ENCODE measurements at regions not wholly inside any gene's neighbourhood (a gene's known extent, or its start where the extent isn't known, plus 50 kb on each side); places are given as distances from the start of the nearest gene placed in this dataset.

DNA sequence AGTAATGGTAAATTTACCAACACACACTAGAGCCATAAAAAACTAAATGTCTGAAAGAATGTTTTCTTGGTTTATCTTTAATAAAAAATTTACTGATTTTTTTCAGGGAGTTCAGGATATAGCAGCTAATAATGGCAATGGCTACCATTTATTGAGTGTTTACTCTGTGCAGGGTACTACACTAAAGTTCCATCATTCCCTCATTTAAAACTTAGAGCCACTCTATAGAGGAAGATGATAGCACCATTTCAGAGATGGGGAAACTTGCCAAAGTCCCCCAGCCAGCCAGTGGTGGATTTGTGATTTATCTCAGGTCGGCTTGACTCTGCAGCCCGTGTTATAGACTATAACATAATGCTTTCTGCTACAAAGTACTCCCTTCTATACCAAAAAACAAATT lies 86.6 kb downstream of the LSMEM1 start:
- DNase-seq (ENCODE audit: low read depth in 6 of 9, low spot score in 9 of 9), result no peak
- peaks cover 0 to 3% of the 10 kb centered on the region in 2 donors for H3K27me3 ChIP-seq (ENCODE audit: control insufficient read depth in 2 of 2, insufficient read depth in 1 of 2, low read length in 1 of 2)
- H3K4me1 ChIP-seq (ENCODE audit: control insufficient read depth in 2 of 2, insufficient read depth in 2 of 2, low read length in 2 of 2), result no peaks in the 10 kb centered on the region
- WGBS, result 91% methylated on average over 2 of the region's 2 CpGs
- no peak overlapping the region for H3K27ac ChIP-seq (ENCODE audit: low read depth in 1 of 2, low read length in 1 of 2)
- H3K36me3 ChIP-seq (ENCODE audit: control insufficient read depth in 2 of 2, insufficient read depth in 2 of 2, low read length in 1 of 2), result no peaks in the 10 kb centered on the region
- H3K9me3 ChIP-seq (ENCODE audit: control insufficient read depth in 2 of 2, insufficient read depth in 1 of 2, low read length in 1 of 2), result no peaks in the 10 kb centered on the region
- H3K4me3 ChIP-seq (ENCODE audit: low read length in 2 of 2), result no peak overlapping the region

DNA sequence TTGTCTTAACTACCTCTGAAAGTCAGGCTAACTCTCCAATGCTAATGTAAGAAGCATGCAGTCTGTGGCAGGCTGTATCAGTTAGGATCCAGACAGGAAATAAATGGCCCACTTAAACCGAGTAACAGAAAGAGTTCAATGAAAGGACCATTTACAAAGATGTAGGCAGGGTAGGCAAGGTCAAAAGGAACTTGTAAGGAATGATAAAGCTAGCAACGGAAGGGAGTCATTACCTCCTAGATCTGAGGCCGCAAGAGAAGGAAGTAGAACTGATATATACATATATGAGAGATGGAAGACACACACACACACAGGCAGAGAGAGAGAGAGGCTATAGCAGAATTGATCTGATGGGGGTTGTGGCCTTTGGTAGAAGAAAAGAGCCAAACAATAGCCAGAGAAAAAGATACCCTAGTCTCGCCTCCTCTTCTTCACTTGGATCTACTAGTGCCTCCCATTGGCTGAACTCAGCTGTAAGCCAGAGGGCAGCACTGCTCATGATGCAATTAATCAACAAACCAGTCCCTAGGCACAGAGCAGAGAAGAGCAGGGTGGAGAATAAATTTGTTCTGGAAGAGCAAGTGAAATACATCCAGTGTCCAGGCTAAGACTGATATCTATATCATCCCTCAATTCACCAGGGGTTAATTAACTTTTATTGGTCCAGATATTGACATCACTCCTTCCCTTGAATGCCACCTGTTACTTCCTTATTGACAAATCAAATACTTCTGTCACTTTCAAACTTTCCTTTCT lies 91.2 kb downstream of the LSMEM1 start:
- Histone ChIP-seq H3K4me3 (ENCODE audit: low read length in 2 of 2) (no peak overlapping the region), H3K9me3 (ENCODE audit: control insufficient read depth in 2 of 2, insufficient read depth in 1 of 2, low read length in 1 of 2) (no peaks in the 10 kb centered on the region), H3K27ac (ENCODE audit: low read depth in 1 of 2, low read length in 1 of 2) (no peak overlapping the region), H3K27me3 (ENCODE audit: control insufficient read depth in 2 of 2, insufficient read depth in 1 of 2, low read length in 1 of 2) (no peaks in the 10 kb centered on the region), H3K36me3 (ENCODE audit: control insufficient read depth in 2 of 2, insufficient read depth in 2 of 2, low read length in 1 of 2) (no peaks in the 10 kb centered on the region), H3K4me1 (ENCODE audit: control insufficient read depth in 2 of 2, insufficient read depth in 2 of 2, low read length in 2 of 2) (no peaks in the 10 kb centered on the region)
- no peak for DNase-seq (ENCODE audit: low read depth in 6 of 9, low spot score in 9 of 9)
- WGBS, result 76% methylated on average over 4 of the region's 4 CpGs

DNA sequence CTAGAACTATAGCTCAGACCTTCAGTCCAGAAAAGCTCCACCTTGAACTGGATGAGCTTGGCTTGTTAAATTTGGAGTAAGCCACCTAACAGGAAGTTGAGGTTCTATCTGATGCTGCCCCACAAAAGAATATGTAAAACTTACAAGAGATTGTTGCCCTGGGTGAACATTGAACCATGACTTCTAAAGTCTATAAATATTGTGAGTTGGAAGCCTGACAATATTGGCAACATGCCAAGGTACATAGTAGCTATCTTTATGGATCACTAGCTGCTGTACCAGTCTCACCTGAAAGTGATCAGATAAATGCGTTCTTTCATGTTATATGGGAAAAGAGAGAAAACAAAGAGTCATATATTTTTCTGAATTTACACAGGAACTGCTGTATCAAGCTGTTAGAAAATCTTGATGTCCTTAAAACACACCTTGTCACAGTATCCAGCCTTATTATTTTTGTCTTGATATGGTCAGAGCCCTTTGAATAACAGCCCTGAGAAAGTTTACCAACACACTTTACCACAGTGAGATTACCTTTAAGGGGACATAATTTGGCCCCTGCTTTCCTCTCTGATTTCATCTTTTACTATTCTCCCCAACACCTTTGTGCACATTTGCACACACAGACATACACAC lies 92.0 kb downstream of the LSMEM1 start:
- no peak for DNase-seq (ENCODE audit: low read depth in 6 of 9, low spot score in 9 of 9)
- no peaks in the 10 kb centered on the region for H3K36me3 ChIP-seq (ENCODE audit: control insufficient read depth in 2 of 2, insufficient read depth in 2 of 2, low read length in 1 of 2)
- no peaks in the 10 kb centered on the region for H3K4me1 ChIP-seq (ENCODE audit: control insufficient read depth in 2 of 2, insufficient read depth in 2 of 2, low read length in 2 of 2)
- WGBS, result 82% methylated on average over 1 of the region's 1 CpG
- no peak overlapping the region for H3K4me3 ChIP-seq (ENCODE audit: low read length in 2 of 2)
- H3K27me3 ChIP-seq (ENCODE audit: control insufficient read depth in 2 of 2, insufficient read depth in 1 of 2, low read length in 1 of 2), result no peaks in the 10 kb centered on the region
- no peak overlapping the region for H3K27ac ChIP-seq (ENCODE audit: low read depth in 1 of 2, low read length in 1 of 2)
- no peaks in the 10 kb centered on the region for H3K9me3 ChIP-seq (ENCODE audit: control insufficient read depth in 2 of 2, insufficient read depth in 1 of 2, low read length in 1 of 2)

DNA sequence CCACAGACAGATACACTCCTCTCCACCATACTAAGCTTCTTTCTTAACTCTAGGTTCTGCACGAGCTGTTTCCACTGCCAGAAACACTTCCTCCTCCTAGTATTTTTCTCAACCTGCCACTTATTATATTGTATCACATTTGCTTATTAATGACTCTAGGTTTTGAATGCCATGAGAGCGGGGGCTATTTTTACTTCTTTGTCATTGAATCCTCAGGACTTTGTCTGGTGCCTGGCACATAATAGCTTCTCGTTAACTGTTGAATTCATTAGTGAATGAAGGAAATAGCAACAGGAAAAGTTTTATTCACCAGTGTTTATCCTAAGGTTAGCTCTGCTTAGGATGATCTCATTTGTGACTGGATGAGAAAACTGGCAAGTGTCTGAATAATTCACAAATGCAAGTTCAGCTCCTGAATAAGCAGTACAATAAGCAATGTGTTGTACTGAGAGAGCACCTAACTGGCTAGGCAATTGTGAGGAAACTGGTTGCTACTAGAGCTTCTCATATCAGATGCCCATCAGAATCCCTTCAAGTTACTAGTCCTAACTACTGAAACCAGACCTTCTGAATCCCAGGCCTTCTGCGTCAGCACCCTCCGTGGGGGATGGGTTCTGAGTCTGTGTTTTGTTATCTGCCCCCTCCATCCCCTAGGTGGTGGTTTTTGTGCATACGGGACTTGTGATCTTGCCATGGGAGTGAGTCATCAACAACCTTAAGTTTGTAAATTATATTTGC lies 92.7 kb downstream of the LSMEM1 start:
- Histone ChIP-seq H3K36me3 (ENCODE audit: control insufficient read depth in 2 of 2, insufficient read depth in 2 of 2, low read length in 1 of 2) (no peaks in the 10 kb centered on the region), H3K4me3 (ENCODE audit: low read length in 2 of 2) (no peak overlapping the region), H3K27me3 (ENCODE audit: control insufficient read depth in 2 of 2, insufficient read depth in 1 of 2, low read length in 1 of 2) (no peaks in the 10 kb centered on the region), H3K27ac (ENCODE audit: low read depth in 1 of 2, low read length in 1 of 2) (no peak overlapping the region), H3K4me1 (ENCODE audit: control insufficient read depth in 2 of 2, insufficient read depth in 2 of 2, low read length in 2 of 2) (no peaks in the 10 kb centered on the region), H3K9me3 (ENCODE audit: control insufficient read depth in 2 of 2, insufficient read depth in 1 of 2, low read length in 1 of 2) (no peaks in the 10 kb centered on the region)
- no peak for DNase-seq (ENCODE audit: low read depth in 6 of 9, low spot score in 9 of 9)
- 81% methylated on average over 6 of the region's 6 CpGs for WGBS

DNA sequence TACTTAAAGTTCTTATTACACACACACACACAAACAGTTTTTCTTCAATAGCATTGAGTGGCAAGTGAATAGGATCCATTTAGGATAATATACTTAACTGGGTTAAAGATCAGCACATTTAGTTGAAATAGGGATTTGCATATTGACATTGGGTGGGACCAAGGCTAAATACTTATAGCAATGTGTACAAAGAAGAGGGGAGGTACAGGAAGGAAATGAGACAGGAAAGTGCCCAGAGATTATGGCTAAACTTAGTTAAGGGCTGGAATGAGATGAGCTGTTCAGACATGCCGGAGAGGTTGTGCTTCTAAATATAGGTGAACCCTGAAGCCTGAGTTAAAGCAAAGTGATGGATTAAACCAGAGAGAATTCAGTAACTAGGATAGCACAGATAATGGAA lies 95.1 kb downstream of the LSMEM1 start:
- H3K4me3 ChIP-seq (ENCODE audit: low read length in 2 of 2), result no peak overlapping the region
- no peaks in the 10 kb centered on the region for H3K27me3 ChIP-seq (ENCODE audit: control insufficient read depth in 2 of 2, insufficient read depth in 1 of 2, low read length in 1 of 2)
- no peak for DNase-seq (ENCODE audit: low read depth in 6 of 9, low spot score in 9 of 9)
- H3K4me1 ChIP-seq (ENCODE audit: control insufficient read depth in 2 of 2, insufficient read depth in 2 of 2, low read length in 2 of 2), result no peaks in the 10 kb centered on the region
- no peaks in the 10 kb centered on the region for H3K9me3 ChIP-seq (ENCODE audit: control insufficient read depth in 2 of 2, insufficient read depth in 1 of 2, low read length in 1 of 2)
- 54% methylated on average over 1 of the region's 1 CpG for WGBS
- no peaks in the 10 kb centered on the region for H3K36me3 ChIP-seq (ENCODE audit: control insufficient read depth in 2 of 2, insufficient read depth in 2 of 2, low read length in 1 of 2)
- no peak overlapping the region for H3K27ac ChIP-seq (ENCODE audit: low read depth in 1 of 2, low read length in 1 of 2)

DNA sequence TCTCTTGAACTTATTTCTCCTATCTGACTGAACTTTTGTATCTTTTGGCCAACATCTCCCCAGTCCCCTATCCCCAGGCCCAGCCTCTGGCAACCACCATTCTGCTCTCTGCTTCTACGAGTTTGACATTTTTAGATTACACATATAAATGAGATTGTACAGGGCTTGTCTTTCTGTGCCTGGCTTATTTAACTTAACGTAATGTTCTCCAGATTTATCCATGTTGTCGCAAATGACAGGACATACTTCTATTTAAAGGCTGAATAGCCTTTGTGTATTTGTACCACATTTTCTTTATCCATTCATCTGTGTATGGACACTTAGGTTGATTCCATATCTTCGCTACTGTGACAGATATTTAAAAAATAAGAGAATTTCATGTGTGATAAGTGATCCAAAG lies 98.6 kb downstream of the LSMEM1 start:
- Histone ChIP-seq H3K4me3 (ENCODE audit: low read length in 2 of 2) (no peak overlapping the region), H3K9me3 (ENCODE audit: control insufficient read depth in 2 of 2, insufficient read depth in 1 of 2, low read length in 1 of 2) (no peaks in the 10 kb centered on the region), H3K4me1 (ENCODE audit: control insufficient read depth in 2 of 2, insufficient read depth in 2 of 2, low read length in 2 of 2) (no peaks in the 10 kb centered on the region), H3K27me3 (ENCODE audit: control insufficient read depth in 2 of 2, insufficient read depth in 1 of 2, low read length in 1 of 2) (no peaks in the 10 kb centered on the region), H3K27ac (ENCODE audit: low read depth in 1 of 2, low read length in 1 of 2) (no peak overlapping the region), H3K36me3 (ENCODE audit: control insufficient read depth in 2 of 2, insufficient read depth in 2 of 2, low read length in 1 of 2) (no peaks in the 10 kb centered on the region)
- DNase-seq (ENCODE audit: low read depth in 6 of 9, low spot score in 9 of 9), result no peak
- 95% methylated on average over 4 of the region's 4 CpGs for WGBS

DNA sequence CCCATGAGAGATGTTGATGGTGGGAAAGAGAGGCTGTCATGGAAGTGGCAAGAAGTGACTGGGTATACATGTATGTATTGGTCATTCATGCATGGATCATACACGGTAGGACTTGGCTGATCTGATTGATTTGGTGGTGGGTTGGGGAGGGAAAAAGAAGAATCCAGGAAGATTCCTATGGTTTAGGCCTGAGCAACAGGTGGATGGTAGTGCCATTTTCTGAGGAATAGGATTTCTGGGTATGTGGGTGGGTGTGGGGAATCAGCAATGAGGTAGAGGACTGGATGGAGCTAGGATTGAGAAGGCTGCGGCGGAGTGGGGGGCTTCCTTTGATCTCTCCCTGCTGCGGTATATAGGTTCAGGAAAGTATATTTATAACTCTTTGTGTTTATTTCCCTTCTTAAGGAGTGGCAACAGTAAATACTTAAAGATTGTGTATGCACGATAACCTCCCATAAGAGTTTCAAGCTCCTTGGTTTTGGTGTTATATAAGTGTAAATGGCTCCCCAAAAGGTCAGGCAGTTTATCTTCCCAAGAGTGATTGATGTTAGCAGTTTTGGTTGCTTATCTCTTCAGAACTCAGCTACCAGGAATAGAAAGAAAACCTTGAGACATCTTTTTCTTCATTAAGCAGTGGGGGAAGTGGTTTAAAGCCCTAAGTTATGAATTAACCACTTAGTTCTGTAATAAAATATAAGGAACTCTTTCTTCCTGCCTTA lies 100.1 kb downstream of the LSMEM1 start:
- no peak for DNase-seq (ENCODE audit: low read depth in 6 of 9, low spot score in 9 of 9)
- Histone ChIP-seq H3K9me3 (ENCODE audit: control insufficient read depth in 2 of 2, insufficient read depth in 1 of 2, low read length in 1 of 2) (no peaks in the 10 kb centered on the region), H3K27ac (ENCODE audit: low read depth in 1 of 2, low read length in 1 of 2) (no peak overlapping the region), H3K27me3 (ENCODE audit: control insufficient read depth in 2 of 2, insufficient read depth in 1 of 2, low read length in 1 of 2) (no peaks in the 10 kb centered on the region), H3K36me3 (ENCODE audit: control insufficient read depth in 2 of 2, insufficient read depth in 2 of 2, low read length in 1 of 2) (no peaks in the 10 kb centered on the region), H3K4me3 (ENCODE audit: low read length in 2 of 2) (no peak overlapping the region), H3K4me1 (ENCODE audit: control insufficient read depth in 2 of 2, insufficient read depth in 2 of 2, low read length in 2 of 2) (no peaks in the 10 kb centered on the region)
- WGBS, result 89% methylated on average over 5 of the region's 5 CpGs

DNA sequence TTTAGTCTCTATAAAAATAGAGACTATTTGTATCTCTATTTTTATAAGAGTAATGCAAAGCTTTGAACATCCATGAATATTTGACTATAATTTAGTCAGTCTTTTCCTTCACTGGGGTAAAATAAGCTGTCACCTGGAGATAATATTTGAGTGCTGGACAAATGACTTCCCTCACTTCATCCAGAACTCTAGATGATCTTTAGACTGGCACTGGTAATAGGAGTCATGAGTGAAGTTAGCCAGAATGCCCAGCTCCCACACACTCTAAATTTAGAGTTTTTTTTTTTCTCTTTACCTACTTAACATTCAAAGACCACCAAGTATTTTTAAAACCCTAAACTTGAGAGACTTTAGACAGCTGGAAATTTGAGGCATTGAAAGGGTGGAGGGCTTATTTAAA lies 100.7 kb downstream of the LSMEM1 start:
- Histone ChIP-seq H3K36me3 (ENCODE audit: control insufficient read depth in 2 of 2, insufficient read depth in 2 of 2, low read length in 1 of 2) (no peaks in the 10 kb centered on the region), H3K27me3 (ENCODE audit: control insufficient read depth in 2 of 2, insufficient read depth in 1 of 2, low read length in 1 of 2) (no peaks in the 10 kb centered on the region), H3K27ac (ENCODE audit: low read depth in 1 of 2, low read length in 1 of 2) (no peak overlapping the region), H3K4me1 (ENCODE audit: control insufficient read depth in 2 of 2, insufficient read depth in 2 of 2, low read length in 2 of 2) (no peaks in the 10 kb centered on the region), H3K9me3 (ENCODE audit: control insufficient read depth in 2 of 2, insufficient read depth in 1 of 2, low read length in 1 of 2) (no peaks in the 10 kb centered on the region), H3K4me3 (ENCODE audit: low read length in 2 of 2) (no peak overlapping the region)
- no peak for DNase-seq (ENCODE audit: low read depth in 6 of 9, low spot score in 9 of 9)

DNA sequence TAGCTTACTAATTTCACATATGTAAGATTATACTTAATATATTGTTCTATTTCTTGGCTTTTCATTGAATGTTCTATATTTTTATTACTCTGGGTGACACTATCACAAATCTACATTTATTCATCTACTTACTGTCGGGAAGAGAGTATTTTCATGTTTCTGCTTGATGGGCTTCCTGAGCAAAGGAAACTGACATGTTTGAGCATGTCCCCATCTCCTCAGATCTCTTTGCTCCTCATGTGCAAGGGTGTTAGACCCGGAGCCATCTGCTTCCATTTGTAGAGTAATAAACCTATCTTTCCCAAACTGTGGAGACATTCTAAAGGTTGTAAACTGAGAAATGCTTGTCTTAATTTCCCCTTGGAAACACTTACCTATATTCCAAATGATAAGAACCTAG lies 103.5 kb downstream of the LSMEM1 start:
- Histone ChIP-seq H3K27ac (ENCODE audit: low read depth in 1 of 2, low read length in 1 of 2) (no peak overlapping the region), H3K4me1 (ENCODE audit: control insufficient read depth in 2 of 2, insufficient read depth in 2 of 2, low read length in 2 of 2) (no peaks in the 10 kb centered on the region), H3K36me3 (ENCODE audit: control insufficient read depth in 2 of 2, insufficient read depth in 2 of 2, low read length in 1 of 2) (no peaks in the 10 kb centered on the region), H3K27me3 (ENCODE audit: control insufficient read depth in 2 of 2, insufficient read depth in 1 of 2, low read length in 1 of 2) (no peaks in the 10 kb centered on the region), H3K9me3 (ENCODE audit: control insufficient read depth in 2 of 2, insufficient read depth in 1 of 2, low read length in 1 of 2) (peaks cover 0 to 5% of the 10 kb centered on the region in 2 donors), H3K4me3 (ENCODE audit: low read length in 2 of 2) (no peak overlapping the region)
- no peak for DNase-seq (ENCODE audit: low read depth in 6 of 9, low spot score in 9 of 9)
- WGBS, result 79% methylated on average over 2 of the region's 2 CpGs
